ENCODE measurements at regions not wholly inside any gene's neighbourhood (a gene's known extent, or its start where the extent isn't known, plus 50 kb on each side); places are given as distances from the start of the nearest gene placed in this dataset.

DNA sequence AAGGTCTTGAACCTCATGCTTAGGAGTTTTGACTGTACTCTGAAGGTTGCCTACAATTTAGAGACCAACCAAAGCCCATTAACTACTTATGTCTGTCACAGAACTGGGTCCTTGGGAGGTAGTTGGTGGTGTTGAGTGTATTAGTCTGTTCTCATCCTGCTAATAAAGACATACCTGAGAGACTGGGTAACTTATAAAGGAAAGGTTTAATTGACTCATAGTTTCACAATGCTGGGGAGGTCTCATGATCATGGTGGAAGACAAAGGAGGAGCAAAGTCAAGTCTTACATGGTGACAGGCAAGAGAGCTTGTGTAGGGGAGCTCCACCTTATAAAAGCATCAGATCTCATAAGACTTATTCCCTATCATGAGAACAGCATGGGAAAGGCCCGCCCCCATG is 319.6 kb upstream of the ZMIZ1 start:
- WGBS, 3 donors: 87 to 100% (median 96%) methylated on average over 1 of the region's 1 CpG
- TF ChIP-seq, protein P1, sequence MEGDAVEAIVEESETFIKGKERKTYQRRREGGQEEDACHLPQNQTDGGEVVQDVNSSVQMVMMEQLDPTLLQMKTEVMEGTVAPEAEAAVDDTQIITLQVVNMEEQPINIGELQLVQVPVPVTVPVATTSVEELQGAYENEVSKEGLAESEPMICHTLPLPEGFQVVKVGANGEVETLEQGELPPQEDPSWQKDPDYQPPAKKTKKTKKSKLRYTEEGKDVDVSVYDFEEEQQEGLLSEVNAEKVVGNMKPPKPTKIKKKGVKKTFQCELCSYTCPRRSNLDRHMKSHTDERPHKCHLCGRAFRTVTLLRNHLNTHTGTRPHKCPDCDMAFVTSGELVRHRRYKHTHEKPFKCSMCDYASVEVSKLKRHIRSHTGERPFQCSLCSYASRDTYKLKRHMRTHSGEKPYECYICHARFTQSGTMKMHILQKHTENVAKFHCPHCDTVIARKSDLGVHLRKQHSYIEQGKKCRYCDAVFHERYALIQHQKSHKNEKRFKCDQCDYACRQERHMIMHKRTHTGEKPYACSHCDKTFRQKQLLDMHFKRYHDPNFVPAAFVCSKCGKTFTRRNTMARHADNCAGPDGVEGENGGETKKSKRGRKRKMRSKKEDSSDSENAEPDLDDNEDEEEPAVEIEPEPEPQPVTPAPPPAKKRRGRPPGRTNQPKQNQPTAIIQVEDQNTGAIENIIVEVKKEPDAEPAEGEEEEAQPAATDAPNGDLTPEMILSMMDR (IDR thresholded peaks at IDR 0.05): no peak
- Histone ChIP-seq H3K36me3 (ENCODE audit: insufficient read depth in 1 of 2, low read depth in 1 of 2) (no peaks in the 10 kb centered on the region), H3K27ac (no peak overlapping the region), H3K27me3 (ENCODE audit: insufficient read depth in 3 of 3, low read length in 2 of 3) (peaks cover 0 to 7% (median 4%) of the 10 kb centered on the region in 3 donors), H3K4me3 (no peak overlapping the region), H3K4me1 (no peaks in the 10 kb centered on the region), H3K9me3 (no peaks in the 10 kb centered on the region)
- DNase-seq (no peak), ATAC-seq (no peak)
- intact Hi-C loops (cut with DNase I): no loop called here

DNA sequence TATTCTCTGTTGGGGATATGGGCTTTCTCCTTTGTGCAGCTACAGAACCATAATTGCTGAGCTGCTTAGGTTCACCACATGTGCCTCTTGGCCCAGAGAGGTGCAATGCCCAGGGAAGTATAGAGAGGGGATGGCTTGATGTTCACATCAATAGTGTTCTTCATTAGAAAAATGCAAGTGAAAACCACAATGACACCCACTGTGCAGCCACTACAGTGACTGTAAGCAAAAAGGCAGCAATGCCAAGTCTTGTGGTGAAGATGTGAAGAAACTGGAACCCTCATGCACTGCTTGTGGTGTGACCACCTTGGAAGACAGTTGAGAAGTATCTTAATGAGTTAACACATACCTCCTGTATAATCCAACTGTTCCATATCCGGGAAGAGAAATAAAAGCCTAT is 318.9 kb upstream of the ZMIZ1 start:
- H3K9me3 ChIP-seq: no peaks in the 10 kb centered on the region
- no peak for DNase-seq
- 79 to 94% (median 91%) methylated on average over 1 of the region's 1 CpG for WGBS, 3 donors
- no peaks in the 10 kb centered on the region for H3K36me3 ChIP-seq (ENCODE audit: insufficient read depth in 1 of 2, low read depth in 1 of 2)
- no peak for ATAC-seq
- H3K4me1 ChIP-seq: no peaks in the 10 kb centered on the region
- H3K4me3 ChIP-seq: no peak overlapping the region
- peaks cover 0 to 7% (median 4%) of the 10 kb centered on the region in 3 donors for H3K27me3 ChIP-seq (ENCODE audit: insufficient read depth in 3 of 3, low read length in 2 of 3)
- TF ChIP-seq, protein P1 (IDR thresholded peaks at IDR 0.05): no peak
- intact Hi-C loops (cut with DNase I): no loop called here
- no peak overlapping the region for H3K27ac ChIP-seq

DNA sequence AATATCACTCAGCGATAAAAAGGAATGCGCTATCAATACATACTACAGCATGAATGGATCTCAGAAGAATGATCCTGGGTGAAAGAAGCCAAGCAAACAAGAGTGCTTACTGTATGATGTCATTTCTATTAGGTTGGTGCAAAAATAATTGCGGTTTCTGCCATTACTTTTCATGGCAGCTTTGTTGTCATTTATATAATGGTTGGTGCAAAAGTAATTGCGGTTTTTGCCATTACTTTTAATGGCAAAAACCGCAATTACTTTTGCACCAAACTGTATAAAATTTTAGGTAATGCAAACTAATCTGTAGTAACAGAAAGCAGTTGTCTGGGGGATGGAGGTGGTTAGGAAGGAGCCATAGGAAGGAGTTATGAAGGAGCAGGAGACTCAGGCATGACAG is 318.3 kb upstream of the ZMIZ1 start:
- TF ChIP-seq, protein P1 (IDR thresholded peaks at IDR 0.05): no peak
- H3K9me3 ChIP-seq: no peaks in the 10 kb centered on the region
- peaks cover 0 to 7% (median 4%) of the 10 kb centered on the region in 3 donors for H3K27me3 ChIP-seq (ENCODE audit: insufficient read depth in 3 of 3, low read length in 2 of 3)
- no peak for ATAC-seq
- no peak overlapping the region for H3K27ac ChIP-seq
- no peaks in the 10 kb centered on the region for H3K36me3 ChIP-seq (ENCODE audit: insufficient read depth in 1 of 2, low read depth in 1 of 2)
- H3K4me1 ChIP-seq: no peaks in the 10 kb centered on the region
- no peak for DNase-seq
- intact Hi-C loops (cut with DNase I): no loop called here
- H3K4me3 ChIP-seq: no peak overlapping the region
- 77% methylated on average over 5 of the region's 5 CpGs for WGBS, 3 donors

DNA sequence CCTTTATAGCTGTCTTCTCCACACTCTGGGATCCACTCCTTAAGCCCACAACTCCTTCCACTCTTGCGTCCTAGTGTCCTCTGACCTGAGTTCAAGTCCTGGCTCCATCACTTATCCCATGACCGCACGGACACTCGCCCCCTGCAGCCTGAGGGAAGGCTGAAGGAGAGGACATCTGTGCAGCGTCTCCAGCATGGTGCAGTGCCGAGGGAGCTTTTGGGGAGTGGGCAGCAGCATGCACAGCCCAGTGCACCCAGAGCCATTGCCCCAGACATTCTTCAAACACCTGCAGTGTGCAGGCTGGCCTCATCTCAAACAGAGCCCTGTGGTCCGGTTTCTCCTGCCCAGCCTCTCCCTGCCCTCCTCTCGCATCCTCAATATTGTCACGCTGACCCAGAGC is 317.1 kb upstream of the ZMIZ1 start:
- Histone ChIP-seq H3K27ac (no peak overlapping the region), H3K9me3 (no peaks in the 10 kb centered on the region), H3K4me3 (no peak overlapping the region), H3K27me3 (ENCODE audit: insufficient read depth in 3 of 3, low read length in 2 of 3) (peaks cover 0 to 7% (median 4%) of the 10 kb centered on the region in 3 donors), H3K4me1 (peaks cover 7% of the 10 kb centered on the region), H3K36me3 (ENCODE audit: insufficient read depth in 1 of 2, low read depth in 1 of 2) (no peaks in the 10 kb centered on the region)
- no peak for DNase-seq
- intact Hi-C loops (cut with DNase I): no loop called here
- 89 to 95% (median 90%) methylated on average over 9 of the region's 9 CpGs for WGBS, 3 donors
- TF ChIP-seq, protein P1 (IDR thresholded peaks at IDR 0.05): no peak
- ATAC-seq: no peak

DNA sequence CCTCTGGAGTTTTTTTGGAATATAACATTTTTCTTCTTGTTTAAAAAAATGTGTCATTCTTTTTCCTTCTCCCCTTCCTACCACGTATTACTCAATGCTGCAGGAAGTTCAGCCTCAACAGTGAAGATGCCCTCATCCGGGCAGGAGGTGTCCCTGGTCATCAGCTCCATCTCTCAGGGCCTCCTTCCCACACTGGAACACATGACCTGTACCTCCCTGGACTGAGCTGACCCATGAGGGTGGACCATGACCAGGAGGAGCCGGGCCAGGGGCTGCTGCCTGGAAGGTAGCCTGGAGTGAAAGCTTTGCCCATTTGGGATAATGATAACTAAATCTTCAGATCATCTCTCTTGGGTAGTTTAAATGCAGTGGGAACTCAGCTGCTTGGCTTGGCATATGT is 316.5 kb upstream of the ZMIZ1 start:
- Histone ChIP-seq H3K9me3 (no peaks in the 10 kb centered on the region), H3K27me3 (ENCODE audit: insufficient read depth in 3 of 3, low read length in 2 of 3) (peaks cover 0 to 7% (median 4%) of the 10 kb centered on the region in 3 donors), H3K4me3 (no peak overlapping the region), H3K4me1 (peaks cover 8% of the 10 kb centered on the region), H3K36me3 (ENCODE audit: insufficient read depth in 1 of 2, low read depth in 1 of 2) (no peaks in the 10 kb centered on the region), H3K27ac (no peak overlapping the region)
- intact Hi-C loops (cut with DNase I): no loop called here
- WGBS, 3 donors: 74 to 80% (median 74%) methylated on average over 3 of the region's 3 CpGs
- ATAC-seq (no peak), DNase-seq (no peak)
- TF ChIP-seq, protein P1 (IDR thresholded peaks at IDR 0.05): no peak
